Peyer's patch (tissue), 4 donors: ENCODE measurements at regions not wholly inside any gene's neighbourhood (a gene's known extent, or its start where the extent isn't known, plus 50 kb on each side); places are given as distances from the start of the nearest gene placed in this dataset.

Experiments
- DNase-seq, 3 donors: peaks; one replicate each; pipeline ENCODE4 v3.0.0-alpha.2; 2017 to 2019
- H3K27ac ChIP-seq, 4 donors: fragments of 200-600 bp; sonication (generic); one replicate each; pipeline ENCODE4 v1.5.1; 2016 to 2019
- H3K27me3 ChIP-seq, 2 donors: fragments of 200-600 bp; sonication (generic); one replicate each; pipeline ENCODE4 v1.5.1; 2019
- H3K36me3 ChIP-seq, 3 donors: fragments of 200-600 bp; sonication (generic); one replicate each; pipeline ENCODE4 v1.5.1; 2016 to 2019
- H3K4me1 ChIP-seq, 4 donors: fragments of 200-600 bp; sonication (generic); one replicate each; pipeline ENCODE4 v1.5.1; 2016 to 2019
- H3K4me3 ChIP-seq, 4 donors: fragments of 200-600 bp; sonication (generic); 1 replicate in 3 of 4; 2 replicates in 1 of 4; pipeline ENCODE4 v1.5.1; 2016 to 2019; ENCODE audit warnings: mild to moderate bottlenecking in 1 of 4
- H3K9me3 ChIP-seq, 4 donors: fragments of 200-600 bp; sonication (generic); one replicate each; pipeline ENCODE4 v1.5.1; 2016 to 2019; ENCODE audit warnings: mild to moderate bottlenecking in 1 of 4
- CTCF ChIP-seq, 6 experiments: fragments of 450-650 bp in 4 of 6; fragments of 200-600 bp in 2 of 6; sonication (generic) in 1 of 6; IDR thresholded peaks; one replicate each; pipeline ENCODE4 v1.5.1; 2017 to 2019; ENCODE audit warnings: antibody characterized with exemption in 6 of 6, mild to moderate bottlenecking in 3 of 6, moderate library complexity in 1 of 6
- POLR2A ChIP-seq, 2 donors: fragments of 450-650 bp; IDR thresholded peaks; one replicate each; pipeline ENCODE4 v1.5.1; 2017; ENCODE audit warnings: antibody characterized with exemption in 2 of 2, mild to moderate bottlenecking in 2 of 2, moderate library complexity in 2 of 2

DNA sequence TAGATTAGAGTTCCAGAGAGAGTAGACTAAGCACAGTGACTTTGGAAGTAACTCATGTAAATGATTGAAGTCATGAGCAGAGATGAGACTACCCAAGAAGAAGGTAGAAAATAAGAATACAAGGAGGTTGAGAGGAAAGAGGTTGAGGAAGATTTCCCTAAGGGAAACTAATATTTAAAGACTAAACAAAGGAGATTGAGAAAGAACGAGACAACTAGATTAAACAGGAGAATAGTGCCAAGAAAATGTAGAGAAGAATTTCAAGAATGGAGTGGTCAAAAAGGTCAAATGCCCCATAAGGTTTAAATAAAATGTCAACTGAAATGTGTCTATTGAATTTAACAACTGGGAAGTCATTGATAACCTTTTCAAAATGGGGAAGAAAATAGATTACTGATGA, 59.0 kb downstream of the RPS29 start:
- Histone ChIP-seq H3K36me3 (no peaks in the 10 kb centered on the region), H3K9me3 (no peaks in the 10 kb centered on the region), H3K4me1 (no peaks in the 10 kb centered on the region), H3K4me3 (no peak overlapping the region), H3K27me3 (no peaks in the 10 kb centered on the region), H3K27ac (no peak overlapping the region)
- no peak for DNase-seq
- TF ChIP-seq CTCF (IDR thresholded peaks at IDR 0.05) = no peak
- TF ChIP-seq POLR2A (IDR thresholded peaks at IDR 0.05) = no peak

GRCh38 chr14:49526101-49526500, 60.1 kb downstream of the RPS29 start:
- Histone ChIP-seq H3K36me3 (no peaks in the 10 kb centered on the region), H3K27me3 (no peaks in the 10 kb centered on the region), H3K4me3 (no peak overlapping the region), H3K9me3 (no peaks in the 10 kb centered on the region), H3K4me1 (no peaks in the 10 kb centered on the region), H3K27ac (no peak overlapping the region)
- no peak for DNase-seq
- TF ChIP-seq POLR2A (IDR thresholded peaks at IDR 0.05) = no peak
- TF ChIP-seq CTCF (IDR thresholded peaks at IDR 0.05) = no peak

- DNase-seq = no peak
- no peak for TF ChIP-seq CTCF (IDR thresholded peaks at IDR 0.05)
- no peak for TF ChIP-seq POLR2A (IDR thresholded peaks at IDR 0.05)
- Histone ChIP-seq H3K36me3 (no peaks in the 10 kb centered on the region), H3K4me3 (no peak overlapping the region), H3K27ac (no peak overlapping the region), H3K9me3 (no peaks in the 10 kb centered on the region), H3K4me1 (no peaks in the 10 kb centered on the region), H3K27me3 (no peaks in the 10 kb centered on the region)
These were observed 69.9 kb downstream of the RPS29 start for GRCh38 chr14:49516286-49516685.

DNA sequence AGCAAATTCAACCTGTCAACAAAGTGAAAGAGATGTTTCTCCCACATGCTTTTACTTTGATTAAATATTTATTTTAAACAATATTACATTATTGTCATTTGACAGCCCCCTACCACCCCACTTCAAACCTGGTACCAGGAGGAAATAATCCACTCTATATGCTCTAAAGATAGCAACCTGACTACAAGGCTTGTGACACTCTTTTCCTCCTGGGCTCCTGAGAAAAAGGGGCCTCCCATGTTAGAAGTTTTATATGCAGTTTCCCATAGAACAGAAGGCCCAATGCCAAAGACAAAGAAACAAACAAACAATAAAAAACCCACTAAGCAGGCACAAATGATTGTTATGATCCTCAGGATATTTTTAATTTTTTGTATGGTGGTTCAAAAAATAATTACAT, 73.6 kb downstream of the RPS29 start:
- no peaks in the 10 kb centered on the region for H3K27me3 ChIP-seq
- H3K4me3 ChIP-seq = no peak overlapping the region
- no peaks in the 10 kb centered on the region for H3K36me3 ChIP-seq
- no peaks in the 10 kb centered on the region for H3K9me3 ChIP-seq
- H3K27ac ChIP-seq = no peak overlapping the region
- DNase-seq = no peak
- H3K4me1 ChIP-seq = no peaks in the 10 kb centered on the region
- TF ChIP-seq POLR2A (IDR thresholded peaks at IDR 0.05) = no peak
- TF ChIP-seq CTCF (IDR thresholded peaks at IDR 0.05) = no peak

DNA sequence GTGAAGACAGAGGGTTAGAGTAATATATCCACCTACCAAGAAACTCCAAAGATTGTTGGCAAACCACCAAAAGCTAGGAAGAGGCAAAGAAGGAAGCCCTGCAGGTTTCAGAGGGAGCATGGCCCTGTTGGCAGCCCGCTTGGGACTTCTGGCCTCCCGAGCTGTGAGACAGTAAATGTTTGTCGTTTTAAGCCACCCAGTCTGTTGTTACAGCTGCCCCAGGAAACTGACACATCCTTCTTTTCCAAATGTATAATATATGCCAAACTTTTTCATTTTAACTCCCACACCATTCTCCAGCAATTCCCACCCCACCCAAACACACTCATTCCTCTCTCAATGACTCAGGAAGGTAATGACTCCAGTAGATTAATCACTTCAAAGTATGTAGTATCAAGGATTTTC, 74.0 kb downstream of the RPS29 start:
- Histone ChIP-seq H3K4me3 (no peak overlapping the region), H3K4me1 (no peaks in the 10 kb centered on the region), H3K9me3 (no peaks in the 10 kb centered on the region), H3K27ac (no peak overlapping the region), H3K36me3 (no peaks in the 10 kb centered on the region), H3K27me3 (no peaks in the 10 kb centered on the region)
- no peak for DNase-seq
- TF ChIP-seq POLR2A (IDR thresholded peaks at IDR 0.05) (no peak), CTCF (IDR thresholded peaks at IDR 0.05) (no peak)

GRCh38 chr14:49508124-49508523, 78.1 kb downstream of the RPS29 start:
- H3K27ac ChIP-seq = no peak overlapping the region
- no peak overlapping the region for H3K4me3 ChIP-seq
- no peaks in the 10 kb centered on the region for H3K27me3 ChIP-seq
- TF ChIP-seq CTCF (IDR thresholded peaks at IDR 0.05) (no peak), POLR2A (IDR thresholded peaks at IDR 0.05) (no peak)
- no peak for DNase-seq
- H3K36me3 ChIP-seq = no peaks in the 10 kb centered on the region
- H3K4me1 ChIP-seq = no peaks in the 10 kb centered on the region
- H3K9me3 ChIP-seq = no peaks in the 10 kb centered on the region
